Lower leg skin (tissue), 3 donors: ENCODE measurements at regions not wholly inside any gene's neighbourhood (a gene's known extent, or its start where the extent isn't known, plus 50 kb on each side); places are given as distances from the start of the nearest gene placed in this dataset.

Experiments
- POLR2A ChIP-seq, 2 donors: fragments of 450-650 bp; IDR thresholded peaks; one replicate each; pipeline ENCODE4 v1.6.1; 2016 to 2017; ENCODE audit warnings: antibody characterized with exemption in 2 of 2, mild to moderate bottlenecking in 1 of 2, moderate library complexity in 1 of 2
- TF ChIP-seq, protein P1 (sequence below), 3 donors: fragments of 450-650 bp; IDR thresholded peaks; one replicate each; pipeline ENCODE4 v1.5.1; 2016; ENCODE audit warnings: antibody characterized with exemption in 3 of 3, mild to moderate bottlenecking in 3 of 3, moderate library complexity in 2 of 3

DNA sequence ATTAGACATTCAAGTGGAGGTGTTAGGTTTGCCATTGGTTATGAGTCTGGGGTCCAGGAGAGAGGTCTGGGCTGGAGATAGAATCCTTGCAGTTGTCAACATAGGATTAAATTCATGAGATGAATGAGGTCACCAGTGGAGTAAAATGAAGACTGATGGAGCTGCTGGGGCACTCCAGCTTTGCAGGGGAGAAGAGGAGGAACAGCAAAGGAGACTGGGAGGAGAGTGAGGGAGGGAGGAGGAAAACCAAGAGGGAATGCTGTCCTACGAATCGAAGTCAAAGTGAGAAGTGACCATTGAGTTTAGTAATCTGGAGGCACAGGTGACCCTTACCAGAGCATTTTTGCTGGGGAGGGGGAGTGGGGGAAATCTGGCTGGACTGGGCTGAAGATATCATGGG is 178.2 kb upstream of the NR3C1 start:
- TF ChIP-seq, protein P1, sequence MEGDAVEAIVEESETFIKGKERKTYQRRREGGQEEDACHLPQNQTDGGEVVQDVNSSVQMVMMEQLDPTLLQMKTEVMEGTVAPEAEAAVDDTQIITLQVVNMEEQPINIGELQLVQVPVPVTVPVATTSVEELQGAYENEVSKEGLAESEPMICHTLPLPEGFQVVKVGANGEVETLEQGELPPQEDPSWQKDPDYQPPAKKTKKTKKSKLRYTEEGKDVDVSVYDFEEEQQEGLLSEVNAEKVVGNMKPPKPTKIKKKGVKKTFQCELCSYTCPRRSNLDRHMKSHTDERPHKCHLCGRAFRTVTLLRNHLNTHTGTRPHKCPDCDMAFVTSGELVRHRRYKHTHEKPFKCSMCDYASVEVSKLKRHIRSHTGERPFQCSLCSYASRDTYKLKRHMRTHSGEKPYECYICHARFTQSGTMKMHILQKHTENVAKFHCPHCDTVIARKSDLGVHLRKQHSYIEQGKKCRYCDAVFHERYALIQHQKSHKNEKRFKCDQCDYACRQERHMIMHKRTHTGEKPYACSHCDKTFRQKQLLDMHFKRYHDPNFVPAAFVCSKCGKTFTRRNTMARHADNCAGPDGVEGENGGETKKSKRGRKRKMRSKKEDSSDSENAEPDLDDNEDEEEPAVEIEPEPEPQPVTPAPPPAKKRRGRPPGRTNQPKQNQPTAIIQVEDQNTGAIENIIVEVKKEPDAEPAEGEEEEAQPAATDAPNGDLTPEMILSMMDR (IDR thresholded peaks at IDR 0.05): no peak
- no peak for TF ChIP-seq POLR2A (IDR thresholded peaks at IDR 0.05)
